ENCODE measurements at regions not wholly inside any gene's neighbourhood (a gene's known extent, or its start where the extent isn't known, plus 50 kb on each side); places are given as distances from the start of the nearest gene placed in this dataset.
"Not testable (repeated sequence)": the region's sequence is repeated elsewhere in the genome, so short reads cannot be mapped to it uniquely, and the experiment has no call there.

GRCh38 chr3:6392123-6392522 lies 468.8 kb upstream of the GRM7 start:
- no peak for DNase-seq

GRCh38 chr3:6394944-6395343 lies 466.0 kb upstream of the GRM7 start:
- DNase-seq, result no peak

GRCh38 chr3:6396631-6397030 lies 464.3 kb upstream of the GRM7 start:
- no peak for DNase-seq

GRCh38 chr3:6402666-6403065 lies 458.2 kb upstream of the GRM7 start:
- not testable (repeated sequence) for DNase-seq

DNA sequence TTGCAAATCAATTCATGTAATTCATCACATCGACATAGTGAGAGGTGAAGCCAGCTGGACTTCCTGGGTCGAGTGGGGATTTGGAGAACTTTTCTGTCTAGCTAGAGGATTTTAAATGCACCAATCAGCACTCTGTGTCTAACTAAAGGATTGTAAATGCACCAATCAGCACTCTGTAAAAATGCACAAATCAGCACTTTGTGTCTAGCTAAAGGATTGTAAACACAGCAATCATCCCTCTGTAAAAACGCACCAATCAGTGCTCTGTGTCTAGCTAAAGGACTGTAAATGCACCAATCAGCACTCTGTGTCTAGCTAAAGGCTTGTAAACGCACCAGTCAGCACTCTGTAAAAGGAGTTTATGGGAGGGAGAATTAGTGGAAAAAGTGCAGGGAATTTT lies 454.0 kb upstream of the GRM7 start:
- not testable (repeated sequence) for DNase-seq

- DNase-seq, result no peak
These were observed 444.8 kb upstream of the GRM7 start for GRCh38 chr3:6416049-6416661.

DNA sequence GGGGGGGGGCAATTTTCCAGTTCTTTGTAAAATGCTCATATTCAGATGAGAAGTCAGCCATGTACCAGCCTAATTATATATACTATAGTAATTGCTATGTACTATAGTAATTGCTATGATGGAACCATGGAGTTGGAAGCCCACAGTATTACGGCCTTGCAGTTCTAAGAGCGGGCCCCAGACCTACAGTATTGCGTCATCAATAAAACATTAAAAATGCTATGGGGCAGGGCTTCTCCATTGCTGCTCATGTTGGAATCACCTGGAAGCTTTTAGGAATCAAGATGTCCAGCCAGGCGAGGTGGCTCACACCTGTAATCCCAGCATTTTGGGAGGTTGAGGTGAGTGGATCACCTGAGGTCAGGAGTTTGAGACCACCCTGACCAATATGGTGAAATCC lies 443.7 kb upstream of the GRM7 start:
- DNase-seq, result no peak

- DNase-seq, result no peak
These were observed 442.4 kb upstream of the GRM7 start for GRCh38 chr3:6418485-6418884.

DNA sequence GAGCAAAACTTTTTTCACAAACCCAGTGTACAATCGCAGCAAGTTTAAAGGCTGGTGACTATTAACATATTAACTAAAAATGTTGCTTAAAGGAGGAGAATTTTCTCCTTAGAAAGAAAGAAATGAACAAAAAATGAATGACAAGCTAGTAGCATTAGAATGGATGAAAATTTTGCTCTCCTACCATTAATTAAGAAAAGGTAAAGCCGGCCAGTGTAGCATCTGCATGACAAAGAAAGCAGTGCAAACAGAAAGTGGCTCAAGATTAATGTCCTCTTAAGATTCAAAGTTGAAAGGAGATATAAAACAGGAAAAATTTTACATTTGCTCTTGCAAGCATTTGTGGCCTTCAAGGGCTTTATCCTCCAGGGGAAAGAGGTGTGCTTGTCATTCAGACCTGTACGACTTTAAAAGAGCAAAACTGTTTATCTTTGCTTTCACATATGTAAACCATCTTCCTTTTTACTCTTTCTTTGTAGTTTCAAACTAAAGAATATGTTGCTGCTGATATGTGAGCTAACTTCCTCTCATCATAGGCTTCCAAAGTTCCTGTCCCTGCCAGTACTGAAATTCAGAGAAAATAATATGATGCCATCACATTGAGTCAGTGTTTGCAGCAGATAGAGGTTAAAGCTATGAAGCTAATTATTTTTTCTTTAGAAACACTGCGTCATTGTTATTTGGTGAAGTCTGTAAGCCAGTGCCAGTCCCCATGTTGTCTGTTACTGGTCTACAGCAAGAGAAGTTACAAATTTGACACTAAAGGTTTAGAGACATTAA lies 439.1 kb upstream of the GRM7 start:
- DNase-seq, result no peak

GRCh38 chr3:6425289-6425820 lies 435.6 kb upstream of the GRM7 start:
- DNase-seq, result no peak

DNA sequence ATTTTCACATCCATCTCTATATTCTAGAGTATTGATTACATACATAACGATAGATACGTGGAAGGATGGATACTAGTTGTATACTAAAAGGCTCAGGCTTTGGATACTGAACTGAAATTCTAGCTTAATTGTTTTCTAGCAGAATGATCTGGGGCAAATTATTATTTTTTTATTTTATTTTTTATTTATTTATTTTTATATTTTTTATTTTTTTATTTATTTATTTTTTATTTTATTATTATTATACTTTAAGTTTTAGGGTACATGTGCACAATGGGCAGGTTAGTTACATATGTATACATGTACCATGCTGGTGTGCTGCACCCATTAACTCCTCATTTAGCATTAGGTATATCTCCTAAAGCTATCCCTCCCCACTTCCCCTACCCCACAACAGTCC lies 432.6 kb upstream of the GRM7 start:
- DNase-seq, result not testable (repeated sequence)

DNA sequence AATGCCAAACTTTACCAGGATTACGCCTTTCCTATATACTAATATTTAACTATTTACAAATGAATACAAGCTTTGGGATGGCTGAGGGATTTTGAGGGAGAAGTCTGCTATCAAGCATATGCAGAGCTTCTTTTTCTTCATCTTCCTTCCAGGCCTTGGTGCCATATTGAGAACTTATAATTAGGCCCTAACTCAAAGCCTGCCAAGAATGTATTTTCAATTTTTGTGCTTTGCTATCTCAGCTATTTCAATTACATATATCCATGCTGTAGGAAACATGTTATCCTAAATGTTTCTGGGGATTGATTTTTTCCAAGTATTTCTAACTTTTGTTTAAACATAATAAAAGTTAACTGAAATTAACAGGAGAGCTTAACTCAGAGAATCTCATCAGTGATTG lies 425.0 kb upstream of the GRM7 start:
- no peak for DNase-seq

DNA sequence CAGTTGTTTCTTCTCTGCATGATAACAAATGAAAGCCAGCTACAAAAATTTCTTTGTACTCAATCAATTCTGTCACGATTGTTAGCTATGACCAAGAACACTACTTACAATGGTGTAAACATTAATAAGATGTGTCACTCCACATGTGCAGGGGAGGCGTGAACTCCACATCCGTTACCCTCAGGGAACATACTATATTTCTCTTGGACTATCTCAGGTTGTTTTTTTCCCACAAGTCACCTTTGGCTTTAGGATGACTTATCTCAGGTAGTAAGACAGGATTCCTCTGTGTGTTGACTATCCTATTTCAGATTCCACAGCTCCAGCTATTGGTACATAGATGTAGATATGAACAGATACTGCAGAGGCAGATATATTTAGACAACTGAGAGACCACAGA lies 423.3 kb upstream of the GRM7 start:
- DNase-seq, result no peak

GRCh38 chr3:6438031-6438430 lies 422.9 kb upstream of the GRM7 start:
- no peak for DNase-seq

DNA sequence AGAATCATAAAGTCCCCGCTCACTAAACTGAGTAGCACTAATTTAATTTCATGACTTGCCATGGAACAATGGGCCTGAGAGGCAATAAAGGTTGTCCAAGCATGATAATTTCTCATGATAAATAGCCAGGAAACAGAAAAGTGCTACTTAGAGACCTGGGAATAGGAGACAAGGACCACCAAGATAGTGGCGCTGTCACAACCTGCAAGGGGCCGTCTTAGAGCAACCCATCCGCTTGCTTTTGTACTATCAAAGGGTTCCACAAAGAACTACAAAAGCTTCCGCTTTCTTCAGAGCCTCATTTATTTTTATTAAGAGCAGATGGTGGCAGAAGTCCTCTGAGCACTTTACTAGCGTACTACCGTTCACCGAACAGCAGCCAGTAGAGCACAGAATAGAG lies 421.7 kb upstream of the GRM7 start:
- DNase-seq, result no peak

DNA sequence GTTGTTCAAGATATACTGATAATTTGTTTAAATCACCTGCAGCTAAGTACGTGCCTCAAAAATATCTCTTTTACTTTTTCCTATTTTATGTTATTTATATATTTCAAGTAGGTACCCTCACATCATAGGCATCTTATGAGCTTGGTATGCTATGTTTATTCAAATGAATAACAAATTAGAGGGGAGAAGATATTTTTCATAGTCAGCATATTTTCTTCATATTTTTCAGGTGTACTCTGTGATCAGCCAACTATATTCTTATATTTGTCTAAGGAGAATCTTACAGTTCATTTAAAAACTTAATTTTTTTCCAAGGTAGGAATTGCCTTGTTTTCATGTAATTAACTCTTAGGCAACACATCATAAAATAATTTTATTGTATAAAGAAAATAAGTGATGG lies 421.1 kb upstream of the GRM7 start:
- no peak for DNase-seq

- no peak for DNase-seq
These were observed 415.8 kb upstream of the GRM7 start for GRCh38 chr3:6444888-6445658.

GRCh38 chr3:6447166-6447801 lies 413.6 kb upstream of the GRM7 start:
- no peak for DNase-seq

DNA sequence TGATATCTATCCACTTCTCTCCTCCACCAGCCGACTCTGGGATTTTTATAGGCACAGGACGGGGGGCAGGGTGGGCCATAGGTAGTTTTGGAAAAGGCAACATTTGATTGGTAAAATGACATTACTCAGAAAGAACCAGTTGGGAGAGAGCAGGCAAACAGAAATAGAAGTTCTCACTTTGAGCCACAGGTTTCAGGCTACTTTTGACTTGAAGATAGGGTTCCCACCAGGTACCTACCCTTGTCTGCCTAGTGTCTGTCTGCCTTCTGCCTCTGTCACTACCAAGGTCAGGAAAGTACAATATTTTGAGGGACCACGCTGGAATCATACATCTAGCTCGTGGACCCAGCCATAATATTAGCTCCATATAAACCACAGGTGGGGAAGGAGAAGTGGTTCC lies 412.9 kb upstream of the GRM7 start:
- DNase-seq, result no peak

DNA sequence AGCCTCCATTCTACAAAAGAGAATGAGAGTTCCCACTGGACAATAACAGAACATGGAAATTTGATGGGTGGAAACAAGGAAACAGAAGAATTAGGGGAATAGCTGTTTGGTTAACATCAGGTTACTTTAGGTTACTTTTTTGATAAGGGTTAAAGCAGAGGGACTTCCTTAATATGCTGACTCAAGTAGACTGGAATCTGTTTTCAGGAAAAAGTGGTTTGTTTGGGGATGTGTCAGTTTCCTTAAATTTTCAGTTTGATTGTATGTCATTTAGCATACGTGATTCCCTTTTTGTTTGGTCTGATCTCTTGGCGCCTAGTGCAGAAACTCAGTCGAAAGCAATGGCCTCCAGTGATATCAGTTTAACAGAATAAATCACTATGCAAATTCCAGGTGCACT lies 411.8 kb upstream of the GRM7 start:
- DNase-seq, result no peak

DNA sequence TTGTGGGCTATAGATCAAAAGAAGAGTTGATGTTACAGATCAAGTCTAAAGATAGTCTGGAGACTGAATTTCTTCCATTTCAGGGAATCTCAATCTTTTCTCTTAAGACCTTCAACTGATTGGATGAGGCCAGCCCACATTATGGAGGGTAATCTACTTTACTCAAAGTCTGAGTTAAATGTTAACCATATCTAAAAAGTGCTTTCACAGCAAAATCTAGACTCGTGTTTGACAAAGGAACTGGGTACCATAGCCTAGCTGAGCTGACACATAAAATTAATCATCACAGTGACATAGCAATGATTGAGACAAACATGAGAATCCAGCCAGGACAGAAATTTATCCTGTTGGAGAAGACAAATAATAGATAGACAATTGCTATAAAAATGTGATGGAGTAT lies 407.9 kb upstream of the GRM7 start:
- DNase-seq, result no peak

DNA sequence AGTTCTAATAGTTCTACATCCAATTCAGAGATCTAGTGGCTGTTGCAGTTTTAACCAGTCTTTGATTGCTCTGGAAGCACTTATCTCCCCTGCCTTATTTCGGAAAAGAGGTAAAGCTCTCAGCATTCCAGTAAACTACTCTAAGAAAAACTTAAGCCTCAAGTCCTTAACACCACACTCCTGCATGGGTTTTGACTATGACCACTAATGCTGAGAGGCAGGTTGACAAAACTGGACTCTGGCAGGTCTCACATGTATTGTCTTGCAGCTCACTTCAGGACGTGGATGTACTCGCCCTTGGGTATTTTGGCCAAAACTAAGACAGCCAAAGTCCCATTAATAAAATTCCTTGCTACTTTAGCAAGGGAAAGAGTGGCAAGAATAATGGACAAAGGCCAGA lies 405.9 kb upstream of the GRM7 start:
- DNase-seq, result no peak

DNA sequence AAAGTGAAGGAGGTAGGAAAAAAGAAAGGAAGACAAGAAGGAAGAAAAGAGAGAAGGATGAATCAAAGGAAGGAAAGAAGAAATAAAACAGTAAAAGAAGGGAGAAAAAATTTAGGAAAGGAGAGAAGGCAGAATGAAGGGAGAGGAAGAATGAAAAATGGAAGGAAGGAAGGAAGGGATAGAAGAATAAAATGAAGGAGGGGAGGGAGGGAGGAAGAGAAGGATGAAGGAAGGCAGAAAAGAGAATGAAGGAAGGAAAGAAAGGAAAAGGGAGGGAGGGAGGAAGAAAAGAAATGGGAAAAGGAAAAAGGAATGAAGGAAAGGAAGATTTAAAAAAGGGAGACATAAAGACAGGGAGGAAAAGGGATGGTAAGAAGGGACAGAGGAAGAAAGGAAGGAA lies 393.7 kb upstream of the GRM7 start:
- no peak for DNase-seq
